Superior temporal gyrus (tissue), 1 donor: ENCODE measurements at regions not wholly inside any gene's neighbourhood (a gene's known extent, or its start where the extent isn't known, plus 50 kb on each side); places are given as distances from the start of the nearest gene placed in this dataset.
A peak's percentile ranks its signal among the peaks of the same experiment; 100 is the strongest.

Source experiments
- DNase-seq: peaks from one replicate; pipeline ENCODE4 v3.0.0-alpha.2; 2016; ENCODE audit errors: extremely low spot score

GRCh38 chr7:3194501-3195141, 106.4 kb upstream of the SDK1 start:
- no peak for DNase-seq

GRCh38 chr7:3195160-3195559, 105.9 kb upstream of the SDK1 start:
- DNase-seq = no peak

- no peak for DNase-seq
Observed at GRCh38 chr7:3196629-3197400, 104.2 kb upstream of the SDK1 start.

- no peak for DNase-seq
Observed at GRCh38 chr7:3197567-3198213, 103.4 kb upstream of the SDK1 start.

GRCh38 chr7:3198316-3198715, 102.7 kb upstream of the SDK1 start:
- DNase-seq = no peak

GRCh38 chr7:3200504-3200903, 100.5 kb upstream of the SDK1 start:
- no peak for DNase-seq

- DNase-seq = no peak
Observed at GRCh38 chr7:3201306-3201705, 99.7 kb upstream of the SDK1 start.

GRCh38 chr7:3201937-3202710, 98.9 kb upstream of the SDK1 start:
- no peak for DNase-seq

GRCh38 chr7:3204526-3204925, 96.5 kb upstream of the SDK1 start:
- DNase-seq = no peak

GRCh38 chr7:3206101-3206500, 95.0 kb upstream of the SDK1 start:
- no peak for DNase-seq

- no peak for DNase-seq
Observed at GRCh38 chr7:3206771-3207191, 94.3 kb upstream of the SDK1 start.

GRCh38 chr7:3207387-3207902, 93.6 kb upstream of the SDK1 start:
- no peak for DNase-seq

GRCh38 chr7:3210531-3210930, 90.5 kb upstream of the SDK1 start:
- DNase-seq = no peak

- no peak for DNase-seq
Observed at GRCh38 chr7:3214090-3214413, 87.0 kb upstream of the SDK1 start.

GRCh38 chr7:3215624-3216585, 85.1 kb upstream of the SDK1 start:
- DNase-seq = no peak

- no peak for DNase-seq
Observed at GRCh38 chr7:3217166-3217565, 83.9 kb upstream of the SDK1 start.

GRCh38 chr7:3218411-3219225, 82.4 kb upstream of the SDK1 start:
- DNase-seq = peak; percentile 18

- DNase-seq = no peak
Observed at GRCh38 chr7:3229904-3230470, 71.1 kb upstream of the SDK1 start.

- DNase-seq = no peak
Observed at GRCh38 chr7:3230908-3231307, 70.1 kb upstream of the SDK1 start.

- DNase-seq = no peak
Observed at GRCh38 chr7:3232228-3232627, 68.8 kb upstream of the SDK1 start.
